Stomach (tissue), 4 donors: ENCODE measurements at regions not wholly inside any gene's neighbourhood (a gene's known extent, or its start where the extent isn't known, plus 50 kb on each side); places are given as distances from the start of the nearest gene placed in this dataset.

Experiments
- EP300 ChIP-seq: sonication (generic); formaldehyde crosslinking; IDR thresholded peaks from one replicate; pipeline ENCODE4 v1.6.1; 2017; ENCODE audit warnings: antibody characterized with exemption
- POLR2AphosphoS5 ChIP-seq, 3 donors: sonication (generic); formaldehyde crosslinking; IDR thresholded peaks; one replicate each; pipeline ENCODE4 v1.6.1; 2016; ENCODE audit warnings: antibody characterized with exemption in 3 of 3
- TF ChIP-seq, protein P1 (sequence below), 7 experiments: fragments of 450-650 bp in 4 of 7; fragments of 200-600 bp in 3 of 7; sonication (generic) in 3 of 7; IDR thresholded peaks; one replicate each; pipeline ENCODE4 v1.5.1; 2016 to 2019; ENCODE audit warnings: antibody characterized with exemption in 7 of 7, control low read depth in 2 of 7, mild to moderate bottlenecking in 1 of 7

GRCh38 chr15:68484696-68485400 lies 52.9 kb upstream of the ITGA11 start:
- TF ChIP-seq, protein P1, sequence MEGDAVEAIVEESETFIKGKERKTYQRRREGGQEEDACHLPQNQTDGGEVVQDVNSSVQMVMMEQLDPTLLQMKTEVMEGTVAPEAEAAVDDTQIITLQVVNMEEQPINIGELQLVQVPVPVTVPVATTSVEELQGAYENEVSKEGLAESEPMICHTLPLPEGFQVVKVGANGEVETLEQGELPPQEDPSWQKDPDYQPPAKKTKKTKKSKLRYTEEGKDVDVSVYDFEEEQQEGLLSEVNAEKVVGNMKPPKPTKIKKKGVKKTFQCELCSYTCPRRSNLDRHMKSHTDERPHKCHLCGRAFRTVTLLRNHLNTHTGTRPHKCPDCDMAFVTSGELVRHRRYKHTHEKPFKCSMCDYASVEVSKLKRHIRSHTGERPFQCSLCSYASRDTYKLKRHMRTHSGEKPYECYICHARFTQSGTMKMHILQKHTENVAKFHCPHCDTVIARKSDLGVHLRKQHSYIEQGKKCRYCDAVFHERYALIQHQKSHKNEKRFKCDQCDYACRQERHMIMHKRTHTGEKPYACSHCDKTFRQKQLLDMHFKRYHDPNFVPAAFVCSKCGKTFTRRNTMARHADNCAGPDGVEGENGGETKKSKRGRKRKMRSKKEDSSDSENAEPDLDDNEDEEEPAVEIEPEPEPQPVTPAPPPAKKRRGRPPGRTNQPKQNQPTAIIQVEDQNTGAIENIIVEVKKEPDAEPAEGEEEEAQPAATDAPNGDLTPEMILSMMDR (IDR thresholded peaks at IDR 0.05), result no peak
- TF ChIP-seq EP300 (no peak), POLR2AphosphoS5 (IDR thresholded peaks at IDR 0.05) (no peak)
